ENCODE measurements at regions not wholly inside any gene's neighbourhood (a gene's known extent, or its start where the extent isn't known, plus 50 kb on each side); places are given as distances from the start of the nearest gene placed in this dataset.

DNA sequence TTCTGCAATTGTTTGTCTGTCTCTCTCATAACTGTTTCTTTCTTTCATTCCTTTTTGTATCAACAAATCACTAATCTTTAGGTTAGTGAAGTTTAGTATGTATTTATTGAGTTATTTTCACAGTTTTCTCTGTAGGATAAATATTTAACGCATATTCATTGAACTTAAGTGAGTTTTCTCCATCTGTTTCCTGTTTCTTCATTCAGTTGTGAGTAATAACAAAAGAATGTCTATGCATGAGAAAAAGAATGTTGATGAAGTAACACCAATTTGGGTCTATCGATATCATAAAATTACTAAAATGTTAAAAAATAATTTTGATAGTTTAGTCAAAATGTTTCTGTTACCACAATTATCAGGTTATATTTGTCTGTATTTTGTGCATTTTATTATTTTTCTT is 948.0 kb downstream of the DSC3 start:
- no peak for ATAC-seq (ENCODE audit: low read depth in 2 of 2)
- Mint-ChIP-seq H3K27ac (no peak overlapping the region), H3K4me3 (no peak overlapping the region), H3K9me3 (peaks cover 0 to 27% (median 6%) of the 10 kb centered on the region in 7 donors), H3K27me3 (no peaks in the 10 kb centered on the region), H3K4me1 (no peaks in the 10 kb centered on the region), H3K36me3 (no peaks in the 10 kb centered on the region)
- H3K36me3 ChIP-seq (ENCODE audit: control insufficient read depth, insufficient read depth, low read length) = no peaks in the 10 kb centered on the region
- H3K4me3 ChIP-seq (ENCODE audit: low read depth, low read length) = no peak overlapping the region
- H3K4me1 ChIP-seq (ENCODE audit: control insufficient read depth, insufficient read depth, low read length, poor library complexity, severe bottlenecking) = no peaks in the 10 kb centered on the region
- no peak overlapping the region for H3K27ac ChIP-seq (ENCODE audit: insufficient read depth, low read length, poor library complexity, severe bottlenecking)
- H3K9me3 ChIP-seq (ENCODE audit: control insufficient read depth in 2 of 2, low read length in 2 of 2) = peaks cover 0 to 4% of the 10 kb centered on the region in 2 experiments
- DNase-seq = no peak
- H3K27me3 ChIP-seq (ENCODE audit: control insufficient read depth, insufficient read depth, low read length) = no peaks in the 10 kb centered on the region

DNA sequence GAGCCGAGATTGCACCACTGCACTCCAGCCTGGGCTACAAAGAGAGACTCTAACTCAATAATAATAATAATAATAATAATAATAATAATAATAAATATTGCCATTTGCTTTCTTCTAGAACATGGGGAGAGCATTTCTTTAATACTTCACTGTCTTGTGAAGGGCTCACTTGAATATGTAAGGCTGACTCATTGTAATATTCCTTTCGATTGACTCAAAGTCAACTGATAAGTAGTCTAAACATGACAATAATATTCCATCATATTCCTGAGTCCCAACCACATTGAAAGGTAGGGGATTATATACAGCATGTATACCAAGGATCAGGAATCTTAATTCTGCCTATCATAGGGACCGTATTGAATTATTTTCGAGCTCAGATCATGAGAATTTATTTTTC is 949.2 kb downstream of the DSC3 start:
- no peak overlapping the region for H3K27ac ChIP-seq (ENCODE audit: insufficient read depth, low read length, poor library complexity, severe bottlenecking)

DNA sequence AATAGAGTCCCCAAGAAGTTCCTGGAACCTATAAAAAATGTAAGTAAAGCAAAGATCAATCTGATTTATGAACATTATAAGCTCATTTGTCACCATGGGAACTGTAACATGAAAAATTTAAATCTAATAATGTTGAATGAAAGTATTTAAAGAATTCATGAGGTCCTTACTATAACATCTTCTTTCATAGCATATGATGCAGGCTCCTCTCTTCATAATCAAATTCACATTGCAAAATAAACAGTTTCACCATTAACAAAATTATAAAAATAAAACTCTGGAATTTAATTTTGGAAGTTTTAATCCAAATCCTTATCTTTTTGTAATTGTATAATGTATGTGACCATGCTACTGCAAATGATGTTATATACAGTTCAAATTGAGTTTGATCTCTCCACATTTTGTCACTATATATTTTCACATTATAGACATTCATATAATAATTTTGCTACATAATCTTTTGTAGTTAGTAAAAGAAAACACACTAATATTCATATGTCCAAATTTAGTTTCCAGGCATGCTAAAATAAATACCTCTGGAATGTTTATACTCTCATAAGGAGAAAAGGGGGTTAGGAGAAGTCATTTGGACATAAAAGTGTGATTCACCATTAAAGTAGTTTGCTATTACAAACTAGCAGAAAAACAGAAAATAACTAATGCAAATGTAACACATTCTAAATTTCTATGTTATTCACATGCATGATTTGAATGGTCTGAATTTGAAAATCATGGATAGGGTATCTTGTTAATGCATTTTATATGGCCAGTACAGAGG is 954.1 kb downstream of the DSC3 start:
- no peak for DNase-seq
- no peaks in the 10 kb centered on the region for H3K36me3 ChIP-seq (ENCODE audit: control insufficient read depth, insufficient read depth, low read length)
- H3K27ac Mint-ChIP-seq = no peak overlapping the region
- H3K27me3 Mint-ChIP-seq = no peaks in the 10 kb centered on the region
- no peak overlapping the region for H3K4me3 Mint-ChIP-seq
- H3K4me1 ChIP-seq (ENCODE audit: control insufficient read depth, insufficient read depth, low read length, poor library complexity, severe bottlenecking) = no peaks in the 10 kb centered on the region
- H3K36me3 Mint-ChIP-seq = no peaks in the 10 kb centered on the region
- peaks cover 0 to 33% (median 3%) of the 10 kb centered on the region in 7 donors for H3K9me3 Mint-ChIP-seq
- peaks cover 2 to 13% of the 10 kb centered on the region in 2 experiments for H3K9me3 ChIP-seq (ENCODE audit: control insufficient read depth in 2 of 2, low read length in 2 of 2)
- H3K27me3 ChIP-seq (ENCODE audit: control insufficient read depth, insufficient read depth, low read length) = no peaks in the 10 kb centered on the region
- H3K4me3 ChIP-seq (ENCODE audit: low read depth, low read length) = no peak overlapping the region
- no peaks in the 10 kb centered on the region for H3K4me1 Mint-ChIP-seq
- ATAC-seq (ENCODE audit: low read depth in 2 of 2) = no peak
- H3K27ac ChIP-seq (ENCODE audit: insufficient read depth, low read length, poor library complexity, severe bottlenecking) = no peak overlapping the region

More for the DNA sequence above, 949.2 kb downstream of the DSC3 start:
- H3K36me3 ChIP-seq (ENCODE audit: control insufficient read depth, insufficient read depth, low read length) = no peaks in the 10 kb centered on the region
- no peaks in the 10 kb centered on the region for H3K27me3 Mint-ChIP-seq
- H3K4me3 Mint-ChIP-seq = no peak overlapping the region
- H3K9me3 Mint-ChIP-seq = peaks cover 0 to 24% (median 8%) of the 10 kb centered on the region in 7 donors
- DNase-seq = no peak
- no peak overlapping the region for H3K27ac Mint-ChIP-seq
- H3K4me1 ChIP-seq (ENCODE audit: control insufficient read depth, insufficient read depth, low read length, poor library complexity, severe bottlenecking) = no peaks in the 10 kb centered on the region
- no peaks in the 10 kb centered on the region for H3K27me3 ChIP-seq (ENCODE audit: control insufficient read depth, insufficient read depth, low read length)
- no peaks in the 10 kb centered on the region for H3K4me1 Mint-ChIP-seq
- H3K4me3 ChIP-seq (ENCODE audit: low read depth, low read length) = no peak overlapping the region
- H3K9me3 ChIP-seq (ENCODE audit: control insufficient read depth in 2 of 2, low read length in 2 of 2) = peaks cover 0 to 9% of the 10 kb centered on the region in 2 experiments
- no peak for ATAC-seq (ENCODE audit: low read depth in 2 of 2)
- no peaks in the 10 kb centered on the region for H3K36me3 Mint-ChIP-seq

DNA sequence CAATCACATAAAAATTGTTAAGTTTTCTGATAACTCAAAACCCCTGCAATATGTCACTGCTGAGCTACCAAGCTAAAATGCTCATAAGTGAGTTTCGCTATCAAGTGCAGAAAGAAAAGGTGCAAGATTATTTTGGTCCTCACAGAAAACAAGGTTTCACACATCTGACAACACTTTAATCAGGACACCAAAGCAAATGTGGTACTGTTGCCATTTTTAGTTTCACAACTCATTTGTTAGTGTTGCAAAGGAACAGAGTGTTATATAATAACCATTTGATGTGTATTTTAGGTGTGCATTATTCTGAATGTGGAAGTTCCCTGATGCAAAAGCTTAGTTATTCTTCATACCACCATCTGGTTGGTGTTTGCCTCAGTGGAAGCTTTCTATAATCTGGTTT is 956.2 kb downstream of the DSC3 start:
- no peaks in the 10 kb centered on the region for H3K27me3 ChIP-seq (ENCODE audit: control insufficient read depth, insufficient read depth, low read length)
- H3K4me1 ChIP-seq (ENCODE audit: control insufficient read depth, insufficient read depth, low read length, poor library complexity, severe bottlenecking) = no peaks in the 10 kb centered on the region
- peaks cover 2 to 20% of the 10 kb centered on the region in 2 experiments for H3K9me3 ChIP-seq (ENCODE audit: control insufficient read depth in 2 of 2, low read length in 2 of 2)
- ATAC-seq (ENCODE audit: low read depth in 2 of 2) = no peak
- H3K36me3 Mint-ChIP-seq = no peaks in the 10 kb centered on the region
- peaks cover 2 to 25% (median 7%) of the 10 kb centered on the region in 7 donors for H3K9me3 Mint-ChIP-seq
- no peaks in the 10 kb centered on the region for H3K36me3 ChIP-seq (ENCODE audit: control insufficient read depth, insufficient read depth, low read length)
- no peaks in the 10 kb centered on the region for H3K27me3 Mint-ChIP-seq
- no peak overlapping the region for H3K27ac Mint-ChIP-seq
- no peak overlapping the region for H3K4me3 Mint-ChIP-seq
- no peak for DNase-seq
- H3K4me1 Mint-ChIP-seq = no peaks in the 10 kb centered on the region
- no peak overlapping the region for H3K4me3 ChIP-seq (ENCODE audit: low read depth, low read length)
- H3K27ac ChIP-seq (ENCODE audit: insufficient read depth, low read length, poor library complexity, severe bottlenecking) = no peak overlapping the region

DNA sequence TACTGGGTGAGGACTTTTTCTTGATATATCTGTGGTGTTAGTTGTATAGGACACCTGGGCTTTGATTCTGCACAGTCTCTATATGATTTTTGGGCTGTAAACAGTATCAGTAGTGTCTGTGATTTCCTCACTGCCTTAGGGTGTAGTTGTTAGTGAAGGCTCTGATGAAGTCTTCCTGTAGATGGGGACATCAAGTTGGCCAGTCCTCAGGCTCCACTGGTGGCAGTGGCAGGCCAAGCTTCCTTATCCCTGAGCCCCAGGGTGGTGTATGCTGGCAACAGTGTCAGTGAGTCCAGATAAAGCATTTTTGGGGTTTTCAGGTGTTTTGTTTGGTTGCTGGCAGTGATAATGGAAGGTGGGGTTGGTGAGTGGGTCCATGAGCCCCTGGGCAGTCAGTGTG is 961.4 kb downstream of the DSC3 start:
- H3K4me1 Mint-ChIP-seq = no peaks in the 10 kb centered on the region
- H3K27me3 Mint-ChIP-seq = no peaks in the 10 kb centered on the region

DNA sequence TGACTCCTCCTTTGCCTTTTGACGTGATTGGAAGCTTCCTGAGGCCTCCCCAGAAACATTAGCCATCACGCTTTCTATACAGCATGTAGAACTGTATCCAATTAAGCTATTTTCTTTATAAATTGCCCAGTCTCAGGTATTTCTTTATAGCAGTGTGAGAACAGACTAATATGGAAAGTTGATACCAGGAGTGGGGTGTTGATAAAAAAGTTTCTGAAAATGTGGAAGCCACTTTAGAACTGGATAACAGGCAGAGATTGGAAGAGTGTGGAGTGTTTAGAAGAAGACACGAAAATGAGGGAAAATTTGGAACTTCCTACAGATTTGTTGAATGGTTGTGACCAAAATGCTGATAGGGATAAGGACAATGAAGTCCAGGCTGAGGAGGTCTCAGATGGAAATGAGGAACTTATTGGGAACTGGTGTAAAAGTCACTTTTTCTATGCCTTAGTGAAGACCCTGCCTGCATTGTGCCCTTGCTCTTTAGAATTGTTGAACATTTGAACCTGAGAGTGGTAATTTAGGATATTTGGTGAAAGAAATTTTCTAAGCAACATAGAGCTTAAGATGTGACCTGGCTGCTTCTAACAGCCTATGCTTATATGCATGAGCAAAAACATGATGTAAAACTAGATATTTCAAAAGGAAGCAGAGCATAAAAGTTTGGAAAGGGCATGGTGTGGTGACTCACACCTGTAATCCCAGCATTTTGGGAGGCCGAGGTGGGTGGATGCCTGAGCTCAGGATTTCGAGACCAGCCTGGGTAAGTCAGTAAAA is 969.7 kb downstream of the DSC3 start:
- Histone ChIP-seq H3K36me3 (ENCODE audit: control insufficient read depth, insufficient read depth, low read length) (no peaks in the 10 kb centered on the region), H3K9me3 (ENCODE audit: control insufficient read depth in 2 of 2, low read length in 2 of 2) (peaks cover 0 to 2% of the 10 kb centered on the region in 2 experiments), H3K4me1 (ENCODE audit: control insufficient read depth, insufficient read depth, low read length, poor library complexity, severe bottlenecking) (no peaks in the 10 kb centered on the region), H3K27ac (ENCODE audit: insufficient read depth, low read length, poor library complexity, severe bottlenecking) (no peak overlapping the region), H3K27me3 (ENCODE audit: control insufficient read depth, insufficient read depth, low read length) (no peaks in the 10 kb centered on the region), H3K4me3 (ENCODE audit: low read depth, low read length) (no peak overlapping the region)
- Mint-ChIP-seq H3K4me3 (no peak overlapping the region), H3K9me3 (peaks cover 7 to 28% (median 17%) of the 10 kb centered on the region in 7 donors), H3K4me1 (no peaks in the 10 kb centered on the region), H3K27ac (no peak overlapping the region), H3K36me3 (no peaks in the 10 kb centered on the region), H3K27me3 (no peaks in the 10 kb centered on the region)
- DNase-seq (no peak), ATAC-seq (ENCODE audit: low read depth in 2 of 2) (no peak)

More for the DNA sequence above, 961.4 kb downstream of the DSC3 start:
- Mint-ChIP-seq H3K27ac (no peak overlapping the region), H3K36me3 (no peaks in the 10 kb centered on the region), H3K4me3 (no peak overlapping the region), H3K9me3 (peaks cover 7 to 54% (median 14%) of the 10 kb centered on the region in 7 donors)
- Histone ChIP-seq H3K9me3 (ENCODE audit: control insufficient read depth in 2 of 2, low read length in 2 of 2) (peaks cover 2 to 17% of the 10 kb centered on the region in 2 experiments), H3K4me1 (ENCODE audit: control insufficient read depth, insufficient read depth, low read length, poor library complexity, severe bottlenecking) (no peaks in the 10 kb centered on the region), H3K27ac (ENCODE audit: insufficient read depth, low read length, poor library complexity, severe bottlenecking) (no peak overlapping the region), H3K36me3 (ENCODE audit: control insufficient read depth, insufficient read depth, low read length) (no peaks in the 10 kb centered on the region), H3K27me3 (ENCODE audit: control insufficient read depth, insufficient read depth, low read length) (no peaks in the 10 kb centered on the region), H3K4me3 (ENCODE audit: low read depth, low read length) (no peak overlapping the region)
- ATAC-seq (ENCODE audit: low read depth in 2 of 2) = no peak
- DNase-seq = no peak

DNA sequence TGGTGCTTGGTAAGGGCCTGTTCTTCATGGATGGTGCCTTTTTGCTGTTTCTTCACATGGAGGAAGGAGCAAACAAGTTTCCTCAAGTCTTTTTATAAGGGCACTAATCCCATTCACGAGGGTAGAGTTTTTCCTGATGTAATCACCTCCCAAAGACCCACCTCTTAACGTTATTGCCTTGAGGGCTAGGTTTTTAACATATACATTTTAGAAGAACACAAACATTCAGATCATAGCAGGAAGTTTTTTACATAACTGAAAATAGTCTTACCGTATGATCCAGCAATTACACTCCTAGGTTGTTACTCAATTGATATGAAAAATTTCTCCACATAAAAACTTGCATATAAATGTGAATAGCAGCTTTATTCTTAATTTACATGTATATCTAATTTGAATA is 976.3 kb downstream of the DSC3 start:
- DNase-seq (no peak), ATAC-seq (ENCODE audit: low read depth in 2 of 2) (no peak)
- H3K9me3 Mint-ChIP-seq = peaks cover 0 to 31% (median 10%) of the 10 kb centered on the region in 7 donors
- no peaks in the 10 kb centered on the region for H3K36me3 Mint-ChIP-seq
- H3K27ac Mint-ChIP-seq = no peak overlapping the region
- H3K4me1 Mint-ChIP-seq = no peaks in the 10 kb centered on the region
- Histone ChIP-seq H3K9me3 (ENCODE audit: control insufficient read depth in 2 of 2, low read length in 2 of 2) (peaks cover 3 to 6% of the 10 kb centered on the region in 2 experiments), H3K36me3 (ENCODE audit: control insufficient read depth, insufficient read depth, low read length) (no peaks in the 10 kb centered on the region), H3K4me3 (ENCODE audit: low read depth, low read length) (no peak overlapping the region), H3K27me3 (ENCODE audit: control insufficient read depth, insufficient read depth, low read length) (no peaks in the 10 kb centered on the region), H3K27ac (ENCODE audit: insufficient read depth, low read length, poor library complexity, severe bottlenecking) (no peak overlapping the region), H3K4me1 (ENCODE audit: control insufficient read depth, insufficient read depth, low read length, poor library complexity, severe bottlenecking) (no peaks in the 10 kb centered on the region)
- H3K4me3 Mint-ChIP-seq = no peak overlapping the region
- H3K27me3 Mint-ChIP-seq = no peaks in the 10 kb centered on the region

All from CD4-positive, CD25-positive, alpha-beta regulatory T cell (primary cell).